SK-N-MC (cell line): ENCODE measurements at regions not wholly inside any gene's neighbourhood (a gene's known extent, or its start where the extent isn't known, plus 50 kb on each side); places are given as distances from the start of the nearest gene placed in this dataset.

Experiments
- DNase-seq: peaks from one replicate; pipeline ENCODE4 v3.0.0-alpha.2; 2011; ENCODE audit warnings: low read depth, low spot score
- H3K27ac ChIP-seq: fragments of 200-600 bp; sonication (generic); 2 replicates; pipeline ENCODE4 v1.5.1; 2016; ENCODE audit warnings: mixed run types
- H3K36me3 ChIP-seq: fragments of 200-600 bp; sonication (generic); 2 replicates; pipeline ENCODE4 v1.6.1; 2017; ENCODE audit warnings: antibody characterized with exemption, low read length, mixed read lengths; ENCODE audit not compliant: insufficient read depth
- H3K4me3 ChIP-seq: fragments of 200-600 bp; sonication (generic); 2 replicates; pipeline ENCODE4 v1.5.1; 2016
- H3K9ac ChIP-seq: fragments of 200-600 bp; sonication (generic); 2 replicates; pipeline ENCODE4 v1.8.0; 2017; ENCODE audit warnings: mixed run types, mixed read lengths; ENCODE audit not compliant: insufficient read length
- H3K9me3 ChIP-seq: fragments of 200-600 bp; sonication (generic); 2 replicates; pipeline ENCODE4 v1.6.1; 2017; ENCODE audit warnings: low read depth, mild to moderate bottlenecking, antibody characterized with exemption, low read length, moderate library complexity, mixed read lengths
- EZH2 ChIP-seq: fragments of 200-600 bp; sonication (generic); IDR thresholded peaks from one replicate; pipeline ENCODE4 v1.6.1; 2017; ENCODE audit warnings: antibody characterized with exemption
- FOXP2 ChIP-seq: optimal IDR thresholded peaks from 2 replicates; pipeline ENCODE3; 2011; ENCODE audit warnings: mild to moderate bottlenecking, moderate library complexity; ENCODE audit not compliant: insufficient read depth; ENCODE audit errors: extremely low read length, control extremely low read depth
- POLR2AphosphoS5 ChIP-seq: IDR thresholded peaks from 2 replicates; pipeline ENCODE4 v1.6.1; 2012; ENCODE audit warnings: mild to moderate bottlenecking, low read depth, low read length, borderline replicate concordance

DNA sequence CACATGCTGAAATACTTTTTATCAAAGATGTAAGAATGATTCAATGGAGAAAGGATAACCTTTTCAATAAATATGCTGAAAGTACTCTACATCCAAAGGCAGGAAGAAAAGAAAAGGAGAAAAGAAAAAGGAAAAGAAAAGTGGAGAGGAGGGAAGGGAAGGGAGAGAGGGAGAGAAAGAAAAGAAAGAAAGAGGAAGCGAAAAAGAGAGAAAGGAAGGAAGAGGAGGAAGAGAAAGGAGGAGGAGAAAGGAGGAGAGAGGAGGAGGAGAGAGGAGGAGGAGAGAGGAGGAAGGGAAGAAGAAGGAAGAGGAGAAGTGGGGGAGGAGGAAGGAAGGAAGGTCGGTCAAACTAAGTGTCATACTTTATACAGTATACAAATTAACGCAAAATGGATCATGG is 297.4 kb upstream of the HSF2 start:
- H3K27ac ChIP-seq, result no peak overlapping the region
- DNase-seq, result no peak

GRCh38 chr6:122107256-122107852 is 292.1 kb upstream of the HSF2 start:
- no peaks in the 10 kb centered on the region for H3K36me3 ChIP-seq
- H3K9me3 ChIP-seq, result no peaks in the 10 kb centered on the region
- no peak for DNase-seq
- no peak overlapping the region for H3K9ac ChIP-seq
- no peak overlapping the region for H3K4me3 ChIP-seq
- no peak overlapping the region for H3K27ac ChIP-seq
- TF ChIP-seq FOXP2 (no peak), EZH2 (no peak), POLR2AphosphoS5 (no peak)

More for the DNA sequence above, 297.4 kb upstream of the HSF2 start:
- H3K4me3 ChIP-seq, result no peak overlapping the region
- no peak overlapping the region for H3K9ac ChIP-seq
- H3K36me3 ChIP-seq, result no peaks in the 10 kb centered on the region
- no peak for TF ChIP-seq EZH2
- TF ChIP-seq POLR2AphosphoS5, result no peak
- H3K9me3 ChIP-seq, result no peaks in the 10 kb centered on the region

DNA sequence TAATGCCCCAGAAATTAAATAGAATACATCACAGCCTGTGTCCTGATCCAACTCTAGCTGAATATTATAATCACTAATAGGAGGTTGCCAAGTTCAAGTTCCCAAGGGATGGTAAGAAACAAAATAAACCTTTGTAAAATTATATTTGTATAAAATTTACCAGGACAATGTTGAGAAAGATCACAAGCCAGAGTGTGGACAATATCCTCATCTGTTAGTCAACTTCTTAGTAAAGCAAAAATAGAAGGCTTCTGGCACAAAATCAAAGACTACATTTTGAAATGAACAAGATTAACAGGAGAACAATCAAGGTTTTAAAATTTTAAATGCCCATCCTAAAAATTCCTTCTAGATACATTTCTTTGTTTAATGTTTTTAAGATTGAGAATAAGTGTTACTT is 290.4 kb upstream of the HSF2 start:
- Histone ChIP-seq H3K9me3 (no peaks in the 10 kb centered on the region), H3K27ac (no peak overlapping the region), H3K4me3 (no peak overlapping the region), H3K9ac (no peak overlapping the region), H3K36me3 (no peaks in the 10 kb centered on the region)
- TF ChIP-seq FOXP2, result no peak
- TF ChIP-seq POLR2AphosphoS5, result no peak
- no peak for TF ChIP-seq EZH2
- no peak for DNase-seq

DNA sequence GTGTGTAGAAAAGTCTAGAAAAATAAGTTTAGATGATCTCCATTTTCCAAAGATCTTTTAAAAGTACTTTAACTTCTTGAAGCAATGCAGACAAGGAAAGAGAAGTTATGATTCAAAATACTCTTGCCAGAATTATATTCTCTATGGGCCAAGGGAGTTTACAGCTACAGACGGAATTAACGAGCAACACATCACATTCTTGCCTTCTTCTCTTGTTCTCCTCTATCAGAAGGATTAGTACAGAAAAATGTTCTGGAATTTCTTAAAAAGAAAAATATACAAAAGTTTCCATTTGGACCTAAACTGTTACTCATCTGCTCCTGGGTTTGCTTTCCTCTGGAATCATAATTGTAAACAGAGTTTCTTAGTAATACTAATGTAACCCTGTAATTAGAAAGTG is 284.7 kb upstream of the HSF2 start:
- TF ChIP-seq EZH2 (no peak), FOXP2 (no peak)
- no peak overlapping the region for H3K27ac ChIP-seq
- H3K9ac ChIP-seq, result no peak overlapping the region
- no peaks in the 10 kb centered on the region for H3K9me3 ChIP-seq
- DNase-seq, result no peak
- no peak overlapping the region for H3K4me3 ChIP-seq
- H3K36me3 ChIP-seq, result no peaks in the 10 kb centered on the region

- H3K9ac ChIP-seq, result no peak overlapping the region
- H3K4me3 ChIP-seq, result no peak overlapping the region
- no peaks in the 10 kb centered on the region for H3K36me3 ChIP-seq
- no peak for DNase-seq
- no peaks in the 10 kb centered on the region for H3K9me3 ChIP-seq
- no peak overlapping the region for H3K27ac ChIP-seq
- no peak for TF ChIP-seq EZH2
- no peak for TF ChIP-seq POLR2AphosphoS5
- no peak for TF ChIP-seq FOXP2
Measured at GRCh38 chr6:122116119-122116834, 283.2 kb upstream of the HSF2 start.

- no peak for DNase-seq
- Histone ChIP-seq H3K27ac (no peak overlapping the region), H3K36me3 (no peaks in the 10 kb centered on the region), H3K4me3 (no peak overlapping the region), H3K9ac (no peak overlapping the region), H3K9me3 (no peaks in the 10 kb centered on the region)
- TF ChIP-seq FOXP2 (no peak), POLR2AphosphoS5 (no peak), EZH2 (no peak)
Measured at GRCh38 chr6:122116835-122117627, 282.4 kb upstream of the HSF2 start.

DNA sequence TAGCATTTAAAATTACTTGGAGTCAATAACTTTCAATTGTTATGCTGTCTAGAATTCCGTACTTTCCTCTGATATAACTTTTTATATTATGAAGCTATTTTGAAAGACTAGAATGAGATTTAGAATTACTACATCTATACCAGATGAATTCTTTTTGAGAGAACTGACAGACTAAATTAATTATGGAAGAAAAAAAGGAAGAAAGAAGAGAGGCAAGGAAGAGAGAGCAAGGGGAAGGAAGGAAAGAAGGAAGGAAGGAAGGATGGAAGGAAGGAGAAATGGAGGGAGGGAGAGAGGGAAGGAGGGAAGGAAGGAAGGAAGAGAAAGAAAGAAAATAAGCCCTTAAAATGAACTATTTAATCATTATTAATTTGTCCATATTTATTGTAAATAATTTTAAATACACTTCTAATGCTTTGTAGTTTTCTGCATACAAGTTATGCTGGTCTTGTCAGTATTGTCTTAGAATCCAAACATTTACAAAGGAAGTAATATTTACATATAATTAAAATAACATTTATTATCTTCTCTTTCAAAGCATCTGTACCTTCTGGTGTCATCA is 280.4 kb upstream of the HSF2 start:
- H3K4me3 ChIP-seq, result no peak overlapping the region
- no peak for DNase-seq
- no peaks in the 10 kb centered on the region for H3K36me3 ChIP-seq
- TF ChIP-seq FOXP2, result no peak
- TF ChIP-seq POLR2AphosphoS5, result no peak
- TF ChIP-seq EZH2, result no peak
- H3K9ac ChIP-seq, result no peak overlapping the region
- H3K9me3 ChIP-seq, result no peaks in the 10 kb centered on the region
- H3K27ac ChIP-seq, result no peak overlapping the region

- Histone ChIP-seq H3K27ac (peak overlapping the region; percentile 70), H3K36me3 (no peaks in the 10 kb centered on the region), H3K9ac (no peak overlapping the region), H3K4me3 (no peak overlapping the region), H3K9me3 (no peaks in the 10 kb centered on the region)
- TF ChIP-seq FOXP2, result no peak
- TF ChIP-seq POLR2AphosphoS5, result no peak
- no peak for TF ChIP-seq EZH2
- DNase-seq, result no peak
Measured at GRCh38 chr6:122122202-122122601, 277.2 kb upstream of the HSF2 start.
